ENCODE measurements at regions not wholly inside any gene's neighbourhood (a gene's known extent, or its start where the extent isn't known, plus 50 kb on each side); places are given as distances from the start of the nearest gene placed in this dataset.

- TF ChIP-seq CTCF (conservative IDR thresholded peaks at IDR 0.05; ENCODE audit: low read depth in 2 of 2) (no peak), POLR2AphosphoS5 (IDR thresholded peaks at IDR 0.05; ENCODE audit: low read depth) (no peak)
These were observed 244.6 kb upstream of the SGCG start (continued) for GRCh38 chr13:22936228-22936627.

GRCh38 chr13:22937241-22937640 is 243.5 kb upstream of the SGCG start:
- H3K4me1 Mint-ChIP-seq, result no peaks in the 10 kb centered on the region
- no peaks in the 10 kb centered on the region for H3K27me3 ChIP-seq (ENCODE audit: insufficient read depth)
- no peak overlapping the region for H3K4me3 Mint-ChIP-seq
- H3K9me3 Mint-ChIP-seq, result peaks cover 23% of the 10 kb centered on the region
- no peaks in the 10 kb centered on the region for H3K4me1 ChIP-seq (ENCODE audit: insufficient read depth)
- H3K27me3 Mint-ChIP-seq (ENCODE audit: insufficient read depth, low read depth, poor library complexity), result no peaks in the 10 kb centered on the region
- no peak overlapping the region for H3K4me2 ChIP-seq
- H3K9me2 ChIP-seq (ENCODE audit: insufficient read depth), result no peaks in the 10 kb centered on the region
- no peaks in the 10 kb centered on the region for H3K79me2 ChIP-seq (replicated peaks; ENCODE audit: insufficient read depth)
- DNase-seq (ENCODE audit: low spot score) (no peak), ATAC-seq (no peak)
- no peaks in the 10 kb centered on the region for H4K20me1 ChIP-seq (replicated peaks; ENCODE audit: insufficient read depth)
- no peaks in the 10 kb centered on the region for H3K36me3 ChIP-seq (ENCODE audit: insufficient read depth)
- H3K4me3 ChIP-seq, result no peak overlapping the region
- no peaks in the 10 kb centered on the region for H3F3A ChIP-seq (replicated peaks; ENCODE audit: low read depth)
- H3K27ac Mint-ChIP-seq, result no peak overlapping the region
- no peak overlapping the region for H3K27ac ChIP-seq (ENCODE audit: low read depth)
- H2AFZ ChIP-seq, result no peak overlapping the region
- H3K36me3 Mint-ChIP-seq (ENCODE audit: low read depth), result peaks cover 4% of the 10 kb centered on the region; the same call in 1 of the 3 replicates
- TF ChIP-seq EZH2phosphoT487 (IDR thresholded peaks at IDR 0.05; ENCODE audit: unreplicated experiment) (no peak), STAT1 (IDR thresholded peaks at IDR 0.05; ENCODE audit: unreplicated experiment) (no peak), POLR2AphosphoS5 (IDR thresholded peaks at IDR 0.05; ENCODE audit: low read depth) (no peak), NANOG (IDR thresholded peaks at IDR 0.05; ENCODE audit: borderline replicate concordance) (no peak), EZH2 (IDR thresholded peaks at IDR 0.05; ENCODE audit: low read depth, unreplicated experiment) (no peak), JUNB (IDR thresholded peaks at IDR 0.05; ENCODE audit: unreplicated experiment) (no peak), REST (IDR thresholded peaks at IDR 0.05; ENCODE audit: unreplicated experiment) (no peak), ZNF462 (CRISPR knock-in tag; IDR thresholded peaks at IDR 0.05) (no peak), CTCF (conservative IDR thresholded peaks at IDR 0.05; ENCODE audit: low read depth in 2 of 2) (no peak), ZNF331 (CRISPR knock-in tag; IDR thresholded peaks at IDR 0.05; ENCODE audit: low read depth) (no peak)

Data from GM23338 (cell line).